HCT116 (cell line): ENCODE measurements at regions not wholly inside any gene's neighbourhood (a gene's known extent, or its start where the extent isn't known, plus 50 kb on each side); places are given as distances from the start of the nearest gene placed in this dataset.

ENCODE experiments used
- CTCF ChIP-seq, 3 experiments: fragments of 200-600 bp in 1 of 3; sonication (generic) in 1 of 3; IDR thresholded peaks in 2 of 3; conservative IDR thresholded peaks in 1 of 3; 2 replicates each; pipeline ENCODE4 v1.5.1; 2012 to 2017; ENCODE audit warnings: low read depth in 2 of 3, low read length in 2 of 3, antibody characterized with exemption in 1 of 3, borderline replicate concordance in 1 of 3, control low read depth in 1 of 3, mild to moderate bottlenecking in 1 of 3, mixed read lengths in 1 of 3, mixed run types in 1 of 3, moderate library complexity in 1 of 3; ENCODE audit not compliant: insufficient read depth in 1 of 3
- REST ChIP-seq: IDR thresholded peaks from 2 replicates; pipeline ENCODE4 v1.6.1; 2012; ENCODE audit warnings: low read depth

DNA sequence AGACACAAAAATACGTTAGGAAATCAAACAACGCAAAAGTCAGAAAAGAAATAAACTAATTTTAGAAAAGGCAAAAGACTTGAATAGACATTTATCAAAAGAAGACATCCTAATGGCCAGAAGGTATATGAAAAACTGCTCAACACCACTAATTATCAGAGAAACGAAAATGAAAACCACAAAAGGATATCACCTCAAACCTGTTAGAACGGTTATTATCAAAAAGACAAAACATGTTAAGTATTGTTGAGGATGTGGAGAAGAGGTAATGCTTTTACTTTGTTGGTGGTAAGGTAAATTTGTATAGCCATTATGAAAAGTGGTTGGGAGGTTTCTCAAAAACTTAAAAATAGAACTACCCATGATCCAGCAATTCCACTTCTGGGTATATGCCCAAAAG is 230.0 kb upstream of the RGMB start:
- no peak for TF ChIP-seq REST
- no peak for TF ChIP-seq CTCF (IDR thresholded peaks at IDR 0.05 in 2 of 3, conservative IDR thresholded peaks at IDR 0.05 in 1 of 3; ENCODE audit: borderline replicate concordance in 1 of 3, insufficient read depth in 1 of 3, low read depth in 2 of 3, low read length in 2 of 3)
